ENCODE measurements at regions not wholly inside any gene's neighbourhood (a gene's known extent, or its start where the extent isn't known, plus 50 kb on each side); places are given as distances from the start of the nearest gene placed in this dataset.

DNA sequence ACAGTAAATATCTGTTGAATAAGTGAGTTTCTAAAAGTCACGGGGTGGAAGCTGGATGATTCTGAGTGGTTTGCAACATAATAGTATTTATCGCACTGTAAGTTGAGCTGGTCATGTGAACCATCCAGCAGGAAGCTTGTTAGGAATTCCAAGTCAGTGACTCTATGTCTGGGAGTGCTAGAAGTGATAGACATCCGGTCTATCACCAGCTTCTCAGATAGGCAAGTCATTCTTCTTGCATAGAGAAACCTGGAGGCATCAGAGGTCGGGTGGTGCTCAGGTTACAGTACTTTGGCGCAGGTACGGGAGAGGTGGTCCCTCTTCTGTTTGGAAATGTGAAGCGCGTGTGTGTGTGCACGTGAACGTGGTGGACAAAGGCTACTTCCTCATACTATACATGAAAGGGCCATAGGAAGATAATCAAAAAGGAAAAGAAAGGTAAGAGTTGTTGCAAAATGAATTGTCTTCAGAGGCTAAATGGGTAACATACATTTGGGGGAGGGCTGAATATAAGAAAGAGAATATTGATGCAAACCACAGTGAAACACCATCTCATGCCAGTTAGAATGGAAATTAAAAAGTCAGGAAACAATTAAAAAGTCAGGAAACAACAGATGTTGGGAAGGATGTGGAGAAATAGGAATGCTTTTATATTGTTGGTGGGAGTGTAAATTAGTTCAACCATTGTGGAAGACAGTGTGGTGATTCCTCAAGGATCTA, 299.3 kb upstream of the ZFP64 start:
- ATAC-seq, result no peak
- DNase-seq, result no peak

- no peak for DNase-seq
- ATAC-seq, result no peak
Measured at GRCh38 chr20:52484438-52484837, 292.9 kb upstream of the ZFP64 start.

- no peak for ATAC-seq
Measured at GRCh38 chr20:52483382-52483781, 291.8 kb upstream of the ZFP64 start.

DNA sequence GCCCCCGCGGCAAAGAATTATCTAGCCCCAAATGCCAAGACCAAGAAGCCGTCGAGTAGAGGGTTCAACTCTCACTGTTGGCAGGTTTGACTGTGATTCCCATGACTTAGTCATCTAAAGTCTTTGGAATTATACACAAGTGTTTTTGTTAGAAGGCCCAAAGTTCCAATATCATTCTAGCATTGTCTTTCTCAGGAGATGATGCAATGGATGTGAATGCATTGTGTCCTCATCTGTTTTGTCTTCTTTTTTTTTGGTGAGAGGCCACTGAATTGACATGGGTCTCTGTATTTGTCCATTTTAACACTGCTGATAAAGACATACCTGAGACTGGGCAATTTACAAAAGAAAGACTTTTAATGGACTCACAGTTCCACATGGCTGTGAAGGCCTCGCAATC, 290.5 kb upstream of the ZFP64 start:
- ATAC-seq (no peak), DNase-seq (no peak)

More at GRCh38 chr20:52483382-52483781, 291.8 kb upstream of the ZFP64 start:
- no peak for DNase-seq

DNA sequence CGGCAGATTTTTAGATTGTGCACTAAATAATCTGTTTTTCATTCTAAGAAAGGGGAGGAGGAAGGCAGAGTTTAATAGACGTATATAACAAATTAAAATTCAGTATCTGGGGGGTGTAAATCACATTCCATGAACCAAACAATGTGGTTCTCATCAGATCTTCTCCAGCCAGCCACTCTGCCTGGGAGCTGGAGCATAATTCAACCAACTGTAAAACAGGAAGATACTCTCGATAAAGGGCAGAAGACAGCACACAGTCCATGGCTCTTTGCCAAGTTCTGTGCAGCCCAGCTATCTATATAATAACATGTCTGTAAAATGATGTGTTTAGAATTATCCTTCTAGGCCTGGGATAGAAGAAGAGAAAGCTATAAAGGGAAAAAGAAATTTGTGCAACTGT, 289.9 kb upstream of the ZFP64 start:
- ATAC-seq, result no peak
- DNase-seq, result no peak

- DNase-seq (no peak), ATAC-seq (no peak)
Measured at GRCh38 chr20:52476074-52476750, 284.6 kb upstream of the ZFP64 start.

GRCh38 chr20:52473186-52473585, 281.6 kb upstream of the ZFP64 start:
- no peak for ATAC-seq
- DNase-seq, result no peak

GRCh38 chr20:52470561-52470960, 279.0 kb upstream of the ZFP64 start:
- no peak for DNase-seq

DNA sequence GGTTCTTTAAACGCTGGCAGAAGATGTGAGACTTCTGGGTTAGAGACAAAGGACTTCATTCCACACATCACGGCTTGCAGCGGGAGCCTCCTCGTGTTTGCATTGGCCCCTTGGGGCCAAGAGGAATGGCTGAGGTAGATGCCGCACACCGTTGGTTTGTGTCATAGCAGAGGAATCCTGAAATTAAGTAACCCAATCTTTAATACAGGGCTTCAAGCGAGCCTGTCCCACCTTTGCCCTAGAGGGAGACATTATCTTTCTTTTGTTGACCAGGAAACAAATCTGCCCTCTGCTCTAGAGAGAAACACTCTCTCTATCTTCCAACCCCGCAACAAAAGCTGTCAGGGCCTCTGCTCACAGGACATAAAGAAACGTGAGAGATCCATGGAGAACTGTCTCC, 277.5 kb upstream of the ZFP64 start:
- ATAC-seq (no peak), DNase-seq (no peak)

More at GRCh38 chr20:52470561-52470960, 279.0 kb upstream of the ZFP64 start:
- ATAC-seq, result no peak

GRCh38 chr20:52465991-52466390, 274.4 kb upstream of the ZFP64 start:
- DNase-seq, result no peak
- no peak for ATAC-seq

DNA sequence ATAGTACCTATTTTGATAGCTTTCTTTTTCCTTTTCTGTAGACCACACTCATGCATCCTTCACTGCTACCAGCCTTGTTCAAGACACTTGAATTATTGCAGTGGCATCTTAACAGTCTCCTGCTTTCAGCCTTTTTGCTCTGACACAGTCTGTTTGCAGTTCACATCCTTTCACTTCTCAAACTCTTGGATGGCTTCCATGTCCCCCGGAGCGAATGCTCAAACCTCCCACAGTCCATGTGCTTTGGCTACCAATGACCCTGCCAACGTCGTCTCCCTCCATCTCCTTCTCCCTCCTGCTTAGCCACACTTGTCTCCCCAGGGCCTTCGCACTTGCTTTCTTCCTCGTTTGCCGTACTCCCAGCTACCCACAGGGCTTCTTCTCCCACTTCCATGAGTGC, 270.0 kb upstream of the ZFP64 start:
- ATAC-seq, result no peak
- no peak for DNase-seq

GRCh38 chr20:52459150-52459549, 267.6 kb upstream of the ZFP64 start:
- DNase-seq (no peak), ATAC-seq (no peak)

GRCh38 chr20:52457826-52458225, 266.2 kb upstream of the ZFP64 start:
- ATAC-seq (no peak), DNase-seq (no peak)

DNA sequence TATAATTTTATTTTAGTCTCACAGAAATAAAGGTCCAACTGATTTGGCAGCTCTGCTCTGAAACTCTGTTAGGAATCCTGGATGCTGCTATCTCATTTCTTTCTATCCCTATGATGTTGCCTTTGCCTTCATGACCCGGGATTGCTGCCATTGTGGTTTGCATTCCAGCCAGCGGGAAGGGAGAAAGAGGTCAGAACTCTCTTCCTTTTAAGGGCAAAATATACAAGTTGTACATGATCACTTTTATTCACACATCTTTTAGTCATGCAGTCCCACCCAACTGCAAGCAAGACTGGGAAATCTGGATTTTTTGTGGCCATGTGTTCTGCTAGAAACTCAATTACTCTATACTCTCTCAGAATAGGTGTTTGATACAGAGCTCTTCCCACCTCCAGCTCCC, 263.1 kb upstream of the ZFP64 start:
- DNase-seq (no peak), ATAC-seq (no peak)

DNA sequence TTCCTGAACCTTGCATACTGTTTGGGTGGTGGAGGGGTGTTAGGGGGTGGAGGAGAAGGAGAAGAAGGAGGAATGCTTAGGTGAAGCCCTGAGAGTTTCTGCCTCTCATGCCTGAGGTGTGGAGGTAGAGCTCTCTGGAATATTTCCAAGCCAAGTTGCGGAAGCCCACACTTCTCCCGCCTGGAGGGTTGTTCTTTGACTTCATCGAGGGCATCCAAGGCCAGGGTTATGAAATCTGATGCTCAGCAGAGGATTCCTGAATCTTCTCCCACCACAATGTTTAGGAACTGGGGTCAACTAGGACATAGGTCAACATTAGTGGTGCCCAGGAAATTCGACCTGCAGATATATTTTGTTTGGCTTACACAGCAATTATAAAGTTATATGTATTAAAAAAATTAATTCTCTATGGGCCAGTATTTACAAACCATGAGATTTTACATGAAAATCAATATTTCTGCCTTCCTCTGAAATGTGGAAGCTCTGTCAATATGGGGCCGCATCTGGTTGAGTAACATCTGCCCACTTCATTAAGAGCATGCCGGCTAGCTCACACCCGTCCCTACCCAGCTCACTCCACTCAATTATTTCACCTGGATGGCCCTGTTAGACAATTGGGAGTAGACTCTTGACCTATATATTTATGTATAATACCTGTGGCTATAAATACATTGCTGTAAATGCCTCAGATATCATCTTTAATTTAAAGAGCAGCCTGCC, 257.1 kb upstream of the ZFP64 start:
- ATAC-seq, result no peak
- no peak for DNase-seq

DNA sequence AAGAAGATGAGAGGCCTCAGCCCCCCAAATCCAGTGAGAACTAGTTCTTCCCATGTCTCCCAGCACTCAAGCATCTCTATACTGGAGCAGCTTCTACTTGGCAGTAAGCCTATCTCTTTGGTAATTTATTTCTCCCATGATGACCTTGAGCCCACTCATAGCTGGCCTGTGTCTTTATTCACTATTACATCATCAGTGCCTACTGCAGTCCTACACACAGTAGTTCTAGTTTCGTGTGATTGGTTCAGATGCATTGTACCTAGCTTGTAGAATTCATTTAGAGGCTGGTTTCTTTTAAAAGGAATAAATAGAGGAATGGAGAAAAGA, 255.6 kb upstream of the ZFP64 start:
- DNase-seq, result no peak
- no peak for ATAC-seq

DNA sequence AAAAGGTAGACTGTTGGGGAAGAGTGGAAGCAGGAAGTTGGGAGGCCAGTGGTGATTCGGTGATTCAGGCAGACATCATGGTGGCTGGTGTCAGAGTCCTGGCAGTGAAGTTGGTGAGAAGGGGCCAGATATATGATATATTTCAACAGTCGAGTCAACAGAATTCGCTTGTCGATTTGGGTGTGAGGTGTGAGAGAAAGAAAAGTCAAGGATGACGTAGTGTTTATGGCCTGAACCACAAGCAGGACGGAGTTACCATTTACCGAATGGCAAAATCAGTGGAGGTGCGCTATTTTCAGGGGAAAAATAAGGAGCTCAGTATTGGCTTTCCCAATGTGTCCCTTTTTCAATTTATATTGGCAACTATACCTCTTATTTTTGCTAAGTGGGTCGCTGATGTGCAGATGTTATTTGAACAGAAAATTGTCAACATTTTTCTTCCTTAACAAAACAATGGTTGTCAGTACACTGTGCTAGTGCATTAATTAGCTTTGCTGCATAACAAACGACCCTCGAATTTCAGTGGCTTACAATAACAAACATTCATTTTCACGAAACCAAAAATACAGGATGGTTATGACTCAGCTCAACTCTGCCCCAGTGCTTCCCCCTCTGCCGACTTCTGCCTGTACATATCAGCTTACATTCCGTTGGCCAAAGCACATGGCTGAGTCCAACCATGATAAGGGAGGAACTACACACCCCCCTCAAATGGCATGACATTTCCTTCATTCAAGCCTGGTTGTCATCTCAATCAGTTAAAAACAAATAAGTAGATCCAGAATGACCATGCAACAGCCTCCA, 255.0 kb upstream of the ZFP64 start:
- no peak for ATAC-seq
- no peak for DNase-seq

DNA sequence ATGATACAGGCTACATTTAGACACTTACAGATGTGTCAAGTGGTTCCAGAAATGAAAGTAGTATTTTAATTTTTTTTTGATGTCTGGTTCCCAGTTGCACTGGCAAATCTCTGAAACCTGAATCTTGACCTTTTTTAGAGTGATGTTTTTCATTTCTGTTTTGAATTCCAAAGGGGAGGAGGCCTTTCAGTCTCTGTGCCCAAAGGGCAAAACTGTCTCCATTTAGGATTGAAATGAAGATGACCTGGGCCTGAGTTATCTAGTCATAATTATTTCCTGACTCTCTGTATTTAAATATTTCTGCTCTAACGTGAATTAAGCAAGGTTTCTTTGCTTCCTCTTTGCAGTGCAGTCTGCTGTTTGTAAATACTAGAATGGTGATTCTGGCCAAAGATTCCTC, 252.9 kb upstream of the ZFP64 start:
- ATAC-seq (no peak), DNase-seq (no peak)

- DNase-seq (no peak), ATAC-seq (no peak)
Measured at GRCh38 chr20:52443874-52444273, 252.3 kb upstream of the ZFP64 start.

- no peak for ATAC-seq
Measured at GRCh38 chr20:52441710-52442109, 250.1 kb upstream of the ZFP64 start.

DNA sequence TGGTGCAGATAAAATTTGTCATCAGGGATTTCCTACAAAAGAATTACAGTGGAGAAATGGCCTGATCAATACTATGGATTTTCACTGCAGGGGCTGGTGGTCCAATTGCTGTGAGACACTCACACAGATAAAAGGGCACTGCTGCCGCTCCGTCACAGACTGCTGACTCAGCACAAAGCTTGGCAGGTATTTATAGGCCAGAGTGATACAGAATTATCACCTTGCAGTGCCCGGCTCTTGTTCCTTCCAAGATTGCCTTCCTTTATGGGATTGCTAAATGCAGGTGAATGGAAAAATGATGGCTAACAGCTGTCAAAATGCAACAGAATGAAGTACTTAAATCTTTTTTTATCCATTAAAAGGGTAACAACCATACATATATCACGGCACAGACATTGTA, 247.8 kb upstream of the ZFP64 start:
- ATAC-seq, result no peak

More at GRCh38 chr20:52441710-52442109, 250.1 kb upstream of the ZFP64 start:
- no peak for DNase-seq

GRCh38 chr20:52438326-52438963, 246.9 kb upstream of the ZFP64 start:
- ATAC-seq, result no peak
- no peak for DNase-seq

More for the DNA sequence above, 247.8 kb upstream of the ZFP64 start:
- no peak for DNase-seq
